SK-N-DZ (cell line): ENCODE measurements at regions not wholly inside any gene's neighbourhood (a gene's known extent, or its start where the extent isn't known, plus 50 kb on each side); places are given as distances from the start of the nearest gene placed in this dataset.
"Not testable (repeated sequence)": the region's sequence is repeated elsewhere in the genome, so short reads cannot be mapped to it uniquely, and the experiment has no call there.

ENCODE experiments used
- DNase-seq: peaks from one replicate; pipeline ENCODE4 v3.0.0-alpha.2; 2015; ENCODE audit warnings: low spot score

DNA sequence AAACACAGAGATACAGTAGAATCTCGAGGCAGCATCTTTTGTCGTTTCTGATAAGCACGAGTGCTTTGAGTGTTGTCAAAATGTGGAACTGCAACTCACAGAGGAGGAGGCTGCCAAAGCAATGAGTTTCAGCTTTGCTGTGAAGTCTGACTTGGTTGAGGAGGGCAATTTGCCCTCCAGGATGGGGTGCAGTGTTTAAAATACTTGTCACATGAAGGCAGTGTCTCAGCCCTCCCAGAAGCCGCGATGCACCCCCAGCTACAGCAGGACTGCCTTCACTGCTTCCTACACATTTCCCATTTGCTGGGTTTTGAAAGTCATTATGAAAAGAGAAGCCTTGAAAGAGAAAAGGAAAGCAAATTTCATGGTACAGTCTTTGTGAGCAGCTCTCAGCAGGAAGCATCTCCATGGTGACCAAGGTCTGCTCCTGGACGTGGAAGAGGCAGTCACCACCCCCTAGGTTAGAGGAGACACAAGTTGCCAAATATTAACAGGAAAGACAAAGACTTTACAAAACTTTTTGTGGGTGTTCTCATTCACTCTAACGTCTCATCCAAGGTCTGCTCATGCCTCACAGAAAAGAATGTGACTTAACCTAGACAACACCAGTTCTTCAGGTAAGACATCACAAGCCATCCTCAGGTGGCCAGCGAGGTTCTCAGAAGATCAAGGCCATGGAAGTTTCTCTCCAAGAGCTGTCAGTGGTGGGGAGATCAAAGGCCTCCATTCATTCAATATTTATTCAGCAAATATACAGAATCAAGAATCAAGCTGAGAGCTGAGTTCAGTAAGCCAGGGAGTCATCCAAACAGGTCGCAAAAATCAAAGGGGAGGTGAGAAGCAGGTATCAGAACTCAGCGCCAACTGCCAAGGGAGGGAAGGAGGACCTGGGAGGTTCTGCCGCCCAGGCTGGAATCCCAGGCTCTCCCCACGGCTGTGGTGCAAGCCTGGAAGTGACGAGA lies 476.0 kb downstream of the EIPR1 start:
- DNase-seq: no peak

DNA sequence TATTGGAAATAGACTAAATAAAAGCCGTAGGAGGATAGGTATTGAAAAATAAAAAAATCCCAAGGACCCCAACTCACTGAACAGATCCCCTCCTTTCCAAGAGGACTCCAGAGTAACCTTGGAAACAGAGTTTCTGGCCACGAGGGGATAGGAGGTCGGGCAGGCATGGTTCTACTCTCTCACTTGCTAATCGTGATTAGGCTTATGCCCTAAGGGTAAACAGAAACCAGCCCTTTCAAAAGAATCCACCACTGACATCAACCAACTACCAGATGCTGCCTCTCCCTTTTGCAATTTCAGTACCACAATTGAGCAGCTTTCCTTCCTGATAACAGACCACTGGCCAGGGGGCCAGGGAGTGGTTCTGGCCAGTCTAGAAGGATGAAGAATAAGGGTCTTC lies 477.8 kb downstream of the EIPR1 start:
- DNase-seq: no peak

DNA sequence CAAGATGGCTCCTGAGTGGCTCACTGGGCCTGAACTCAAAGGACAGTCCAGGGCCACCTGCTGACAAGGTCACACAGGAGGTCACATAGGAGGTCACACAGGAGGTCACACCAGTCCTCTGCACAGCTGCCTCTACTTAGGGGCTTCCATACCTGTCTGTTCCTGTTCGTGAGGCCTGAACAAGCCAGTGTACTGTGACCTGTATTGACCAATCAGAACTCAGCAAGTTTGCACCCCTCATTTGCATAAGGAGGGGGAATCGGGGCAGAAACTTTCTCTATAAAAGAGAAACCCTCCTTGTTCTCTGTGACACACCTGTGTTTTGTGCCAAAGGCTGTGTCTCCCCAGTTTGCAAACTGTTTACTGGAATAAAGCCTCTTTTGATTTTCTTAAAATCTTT lies 478.9 kb downstream of the EIPR1 start:
- DNase-seq: no peak

DNA sequence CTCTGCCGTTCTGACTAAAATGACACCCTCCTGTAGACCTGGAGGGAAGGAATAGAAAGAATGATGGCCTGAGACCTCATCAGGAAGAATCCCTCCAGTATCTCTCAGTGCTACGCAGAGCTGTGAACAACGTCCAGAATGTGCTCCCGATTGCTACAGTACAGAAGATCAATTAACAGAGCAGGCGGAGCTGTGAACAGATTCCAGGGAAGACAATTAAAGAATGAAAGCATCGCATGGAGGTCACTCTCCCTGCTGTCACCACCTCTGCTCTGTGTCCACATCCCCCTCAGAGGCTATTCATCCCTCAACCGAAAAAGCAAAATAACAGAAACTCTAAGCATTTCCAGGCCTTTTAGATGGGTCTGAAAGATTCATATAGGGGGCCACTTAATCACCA lies 481.0 kb downstream of the EIPR1 start:
- no peak for DNase-seq

DNA sequence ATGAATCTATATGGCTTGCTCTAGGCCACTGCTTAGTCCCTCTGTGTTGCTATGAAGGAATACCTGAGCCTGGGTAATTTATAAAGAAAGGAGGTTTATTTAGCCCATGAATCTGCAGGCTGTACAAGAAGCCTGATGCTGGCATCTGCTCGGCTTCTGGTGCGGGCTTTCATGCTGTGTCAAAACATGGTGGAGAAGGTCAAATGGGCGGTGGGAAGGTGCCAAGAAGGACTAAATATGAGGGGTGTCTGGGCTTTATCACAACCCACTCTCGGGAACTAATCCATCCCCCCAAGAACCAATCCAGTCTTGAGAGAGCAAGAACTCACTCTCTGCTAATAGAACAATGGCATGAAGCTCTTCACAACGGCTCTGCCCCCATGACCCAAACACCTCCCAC lies 481.6 kb downstream of the EIPR1 start:
- DNase-seq: no peak

DNA sequence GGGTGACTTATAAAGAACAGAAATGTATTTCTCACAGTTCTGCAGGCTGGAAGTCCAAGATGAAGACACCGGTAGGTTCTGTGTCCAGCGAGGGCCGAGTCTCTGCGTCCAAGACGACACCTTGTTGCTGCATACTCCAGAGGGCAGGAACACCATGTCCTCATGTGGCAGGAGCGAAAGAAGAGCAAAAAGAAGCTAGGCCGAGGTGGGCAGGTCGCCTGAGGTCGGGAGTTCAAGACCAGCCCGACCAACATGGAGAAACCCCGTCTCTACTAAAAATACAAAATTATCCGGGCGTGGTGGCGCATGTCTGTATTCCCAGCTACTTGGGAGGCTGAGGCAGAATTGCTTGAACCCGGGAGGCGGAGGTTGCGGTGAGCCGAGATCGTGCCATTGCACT lies 483.6 kb downstream of the EIPR1 start:
- DNase-seq: not testable (repeated sequence)

DNA sequence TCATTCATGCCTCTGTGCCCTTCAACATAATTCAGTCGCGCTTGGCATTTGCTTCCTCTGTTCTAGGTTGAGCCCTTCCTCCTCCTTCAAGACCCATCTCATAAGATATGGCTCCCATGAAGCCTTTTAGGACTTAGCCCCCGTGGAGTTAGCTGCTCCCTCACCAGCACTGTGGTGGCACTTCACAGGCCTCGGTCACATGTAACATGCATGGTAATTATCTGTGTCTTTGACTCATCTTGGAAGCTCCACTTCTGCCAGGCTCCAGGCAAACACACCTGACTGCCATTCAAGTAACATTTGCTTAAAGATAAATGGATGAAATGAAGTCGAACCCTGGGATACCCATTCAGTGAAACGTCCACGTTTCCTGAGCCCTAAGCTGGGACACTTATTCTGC lies 484.7 kb downstream of the EIPR1 start:
- no peak for DNase-seq

DNA sequence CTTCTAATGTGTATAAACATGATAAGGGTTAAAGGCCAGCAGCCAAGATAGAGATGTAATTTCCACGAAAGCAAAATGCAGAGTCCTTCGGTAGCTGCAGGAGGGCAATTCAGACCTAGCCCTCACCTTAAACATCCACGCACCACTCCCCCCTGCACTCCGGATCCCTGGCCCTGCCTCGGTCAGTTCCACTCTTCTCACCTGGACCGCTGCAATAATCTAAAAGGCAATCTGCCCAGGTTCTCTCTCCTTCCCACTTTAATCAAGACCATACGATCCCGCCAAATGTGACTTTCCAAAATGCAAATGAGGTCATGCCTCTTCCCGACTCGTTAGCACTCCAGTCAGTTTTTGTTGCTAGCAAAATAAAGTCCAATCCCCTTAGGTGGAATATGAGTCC lies 485.2 kb downstream of the EIPR1 start:
- DNase-seq: no peak

DNA sequence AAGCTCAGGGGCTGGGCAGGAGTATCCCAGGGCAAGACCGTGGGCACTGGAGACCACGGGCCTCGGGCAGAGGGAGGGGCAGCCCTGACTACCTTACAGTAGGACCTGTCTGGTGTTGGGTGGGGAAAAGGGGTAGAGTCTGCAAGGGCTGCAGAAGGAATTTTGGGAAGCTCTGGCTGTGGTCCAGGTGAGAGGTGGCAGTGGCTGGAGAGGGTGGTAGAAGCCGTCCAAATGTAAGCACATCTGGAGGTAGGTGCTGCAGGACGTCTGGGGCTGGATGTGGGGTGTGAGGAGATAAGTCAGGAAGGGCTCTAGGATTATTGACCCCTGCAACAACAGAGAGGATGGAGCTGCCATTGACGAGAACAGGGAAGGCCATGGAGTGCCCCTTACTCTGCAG lies 486.7 kb downstream of the EIPR1 start:
- no peak for DNase-seq

DNA sequence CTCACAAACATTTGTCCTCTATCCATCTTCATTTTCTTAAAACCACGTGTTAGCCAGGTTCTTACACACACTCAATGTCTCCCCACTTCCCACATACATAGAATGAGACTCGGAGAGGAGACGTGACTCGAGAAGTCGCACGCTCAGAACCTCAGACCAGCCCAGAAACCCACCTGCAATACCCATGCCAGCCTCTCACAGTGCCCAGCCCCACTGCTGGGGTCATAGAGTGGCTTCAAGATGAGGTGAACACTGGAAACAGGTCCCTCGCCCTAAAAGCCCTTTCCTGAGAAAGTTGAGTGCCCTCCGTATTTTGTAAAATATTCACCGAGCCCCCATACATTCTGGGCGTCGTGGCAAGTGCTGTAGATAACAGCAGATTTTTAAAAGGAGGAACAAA lies 487.4 kb downstream of the EIPR1 start:
- DNase-seq: no peak

DNA sequence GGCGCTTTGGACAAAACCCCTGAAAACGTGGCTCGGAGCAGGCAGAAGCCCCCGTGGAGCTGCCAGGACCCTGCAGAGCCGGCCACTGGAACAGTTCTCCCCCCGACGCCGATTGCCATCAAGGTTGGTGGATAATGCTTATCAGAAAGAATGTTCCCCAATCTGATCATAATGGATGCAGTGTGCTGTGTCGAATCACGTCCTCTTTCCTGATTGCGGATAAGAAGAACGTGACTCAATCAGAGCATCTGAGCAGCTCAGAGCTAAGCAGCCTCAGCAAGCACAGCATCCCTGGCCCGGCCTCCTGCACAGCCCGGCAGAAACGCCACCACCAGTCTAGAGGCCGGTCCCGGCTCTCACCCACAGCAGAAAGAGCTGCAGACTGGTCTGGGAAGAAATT lies 488.0 kb downstream of the EIPR1 start:
- peak; percentile 61 for DNase-seq

DNA sequence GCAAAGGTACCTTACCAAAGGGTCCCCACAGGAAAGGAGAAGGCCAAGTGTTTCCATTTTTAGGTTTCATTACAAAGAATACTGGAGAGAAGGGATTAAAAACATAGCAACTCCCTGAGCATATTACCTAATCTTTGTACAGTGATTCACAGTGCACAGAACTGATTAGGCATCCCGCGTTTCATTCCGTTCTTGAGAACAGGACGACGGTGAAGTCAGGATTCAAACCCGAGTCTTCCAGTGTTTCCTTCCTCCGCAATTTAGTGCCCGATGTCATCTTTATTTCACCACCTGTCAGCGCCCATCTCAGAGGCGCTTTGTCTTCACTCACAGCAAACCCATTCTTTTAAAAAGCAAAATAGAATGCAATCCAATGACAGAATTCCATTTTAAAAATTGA lies 488.5 kb downstream of the EIPR1 start:
- no peak for DNase-seq

DNA sequence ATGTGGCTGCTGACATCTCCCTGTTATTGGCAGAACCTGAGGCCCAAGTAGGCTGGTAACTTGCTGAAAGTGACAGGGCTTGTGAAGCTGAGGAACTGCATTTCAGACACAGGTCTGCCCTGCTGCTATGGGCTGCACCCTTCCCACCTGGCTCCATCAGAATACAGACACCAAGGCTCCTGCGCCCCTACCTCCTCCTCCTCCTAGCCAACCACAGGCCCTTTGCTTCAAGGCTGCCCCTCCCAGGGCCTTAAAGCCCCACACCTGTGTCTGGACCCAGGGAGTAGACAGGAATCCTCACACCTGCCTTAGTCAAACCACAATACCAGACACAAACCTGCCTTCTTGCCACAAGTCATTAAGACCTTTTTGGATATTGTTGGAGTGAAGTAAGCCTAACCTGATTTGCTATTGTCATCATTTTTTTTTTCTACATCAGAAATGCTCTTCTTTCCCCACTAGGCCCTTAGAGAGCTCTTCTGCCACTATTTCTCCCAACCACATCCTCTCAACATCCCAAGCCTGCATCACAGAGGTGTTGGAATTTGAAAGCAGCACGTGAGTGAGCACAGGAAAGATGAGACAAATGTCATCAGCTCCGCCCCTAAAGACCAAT lies 489.7 kb downstream of the EIPR1 start:
- DNase-seq: no peak

DNA sequence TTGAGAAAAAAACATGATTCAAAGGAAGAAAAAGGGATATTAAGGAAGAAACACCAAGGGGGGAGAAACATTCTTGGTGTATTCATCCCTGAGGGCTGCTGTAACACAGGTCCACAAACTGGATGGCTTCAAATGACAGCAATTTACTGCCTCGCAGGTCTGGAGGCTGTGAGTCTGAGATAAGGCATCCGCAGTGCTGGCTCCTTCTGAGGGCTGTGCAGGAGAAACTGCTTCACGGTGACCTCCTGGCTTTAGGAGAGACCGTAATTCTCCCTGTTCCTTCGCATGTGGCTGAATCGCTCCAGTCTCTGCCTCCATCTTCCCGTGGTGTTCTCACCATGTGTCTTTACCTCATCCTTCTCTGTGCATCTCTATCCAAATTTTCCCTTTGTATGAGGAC lies 490.7 kb downstream of the EIPR1 start:
- DNase-seq: peak; percentile 41

DNA sequence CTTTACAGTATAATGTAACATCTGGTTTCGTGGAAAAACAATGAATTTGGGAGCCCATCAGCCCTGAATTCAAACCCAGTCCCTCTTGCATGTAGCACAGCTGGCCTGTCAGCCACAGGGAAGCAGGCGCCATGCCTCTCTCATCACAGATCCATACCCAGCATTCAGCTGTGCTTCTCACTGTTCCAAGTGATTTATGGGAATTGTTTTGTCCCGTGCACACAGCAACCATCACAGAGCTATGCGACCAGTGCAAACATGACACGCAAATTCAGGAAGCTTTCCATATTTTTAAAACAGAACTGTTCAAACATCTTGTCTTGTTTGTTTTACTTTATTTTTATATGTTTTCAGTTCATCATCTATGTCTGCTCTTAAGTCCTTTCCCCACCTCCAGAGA lies 496.1 kb downstream of the EIPR1 start:
- DNase-seq: no peak

DNA sequence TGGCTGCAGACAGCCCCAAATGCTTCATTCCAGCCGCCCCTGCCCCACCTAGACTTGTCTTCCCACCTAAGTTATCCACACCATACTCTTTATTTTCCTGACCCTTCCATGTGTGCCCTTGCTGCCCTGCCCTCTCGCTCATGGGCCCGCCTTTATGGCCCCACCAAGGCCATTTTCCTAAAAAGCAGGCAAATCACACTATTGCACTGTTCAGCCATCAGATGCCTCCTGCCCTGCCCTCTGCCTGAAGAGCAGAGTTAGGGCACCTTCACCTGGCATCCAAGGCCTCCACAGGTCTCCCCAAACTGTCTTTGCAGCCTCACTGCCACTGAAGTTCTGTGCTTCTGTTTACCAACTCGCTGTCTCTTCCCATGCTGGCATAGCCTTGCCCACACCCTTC lies 496.7 kb downstream of the EIPR1 start:
- no peak for DNase-seq

DNA sequence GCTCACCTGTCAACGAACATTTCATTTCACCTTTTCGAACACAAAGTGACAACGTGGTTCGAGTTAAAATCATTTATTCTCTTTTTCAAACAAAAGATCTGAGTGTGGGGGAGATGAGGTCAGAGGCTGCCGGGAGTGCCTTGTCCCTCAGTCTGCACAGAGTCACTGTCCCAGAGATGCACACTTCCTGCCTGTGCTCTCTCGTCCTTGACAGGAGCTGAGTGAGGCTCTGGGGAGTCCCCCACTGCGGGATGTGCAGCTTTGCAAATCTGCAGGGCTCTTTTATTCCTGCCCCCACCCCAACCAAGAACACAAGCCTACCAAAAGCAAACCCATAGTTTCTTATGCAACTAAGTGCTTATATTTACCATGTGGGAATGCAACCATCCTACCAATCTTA lies 497.8 kb downstream of the EIPR1 start:
- DNase-seq: no peak

DNA sequence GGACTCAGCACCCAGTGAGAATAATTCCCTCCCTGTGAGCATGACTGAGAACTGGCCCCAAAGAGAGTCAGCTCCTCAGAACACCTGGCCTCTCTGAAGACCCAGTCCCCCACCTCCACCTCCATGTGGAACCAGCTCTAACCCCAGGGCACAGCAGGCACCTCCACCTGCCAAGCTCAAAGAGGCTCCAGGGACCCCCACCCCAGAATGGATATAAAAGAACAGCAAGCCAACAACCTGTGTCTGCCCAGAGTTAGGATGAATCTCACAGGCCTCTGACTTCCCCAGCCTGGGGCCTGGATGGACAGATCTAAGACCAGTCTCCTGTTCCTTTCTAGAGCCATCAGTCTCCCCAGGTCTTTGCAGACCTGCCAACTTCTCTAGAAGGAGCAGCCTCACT lies 498.5 kb downstream of the EIPR1 start:
- no peak for DNase-seq

DNA sequence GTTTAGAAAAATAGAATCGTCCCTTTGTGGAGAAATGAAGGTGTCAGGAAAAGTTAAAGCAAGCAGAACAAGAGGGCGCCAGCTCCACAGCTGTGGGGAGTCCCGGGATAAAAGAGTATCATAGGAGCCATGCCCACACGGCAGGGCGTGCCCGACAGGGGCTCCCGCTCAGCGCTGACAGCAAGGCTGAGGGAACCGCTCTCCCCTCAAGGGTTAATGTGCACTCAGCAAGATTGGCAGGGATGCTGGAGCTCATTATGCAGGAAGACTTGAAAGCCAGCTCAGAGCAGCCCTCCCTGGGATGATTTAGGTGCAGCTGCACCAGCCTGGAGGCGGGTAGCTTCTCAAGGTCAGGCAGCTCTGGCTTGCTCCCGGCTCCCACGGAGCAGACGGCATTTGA lies 500.2 kb downstream of the EIPR1 start:
- no peak for DNase-seq

DNA sequence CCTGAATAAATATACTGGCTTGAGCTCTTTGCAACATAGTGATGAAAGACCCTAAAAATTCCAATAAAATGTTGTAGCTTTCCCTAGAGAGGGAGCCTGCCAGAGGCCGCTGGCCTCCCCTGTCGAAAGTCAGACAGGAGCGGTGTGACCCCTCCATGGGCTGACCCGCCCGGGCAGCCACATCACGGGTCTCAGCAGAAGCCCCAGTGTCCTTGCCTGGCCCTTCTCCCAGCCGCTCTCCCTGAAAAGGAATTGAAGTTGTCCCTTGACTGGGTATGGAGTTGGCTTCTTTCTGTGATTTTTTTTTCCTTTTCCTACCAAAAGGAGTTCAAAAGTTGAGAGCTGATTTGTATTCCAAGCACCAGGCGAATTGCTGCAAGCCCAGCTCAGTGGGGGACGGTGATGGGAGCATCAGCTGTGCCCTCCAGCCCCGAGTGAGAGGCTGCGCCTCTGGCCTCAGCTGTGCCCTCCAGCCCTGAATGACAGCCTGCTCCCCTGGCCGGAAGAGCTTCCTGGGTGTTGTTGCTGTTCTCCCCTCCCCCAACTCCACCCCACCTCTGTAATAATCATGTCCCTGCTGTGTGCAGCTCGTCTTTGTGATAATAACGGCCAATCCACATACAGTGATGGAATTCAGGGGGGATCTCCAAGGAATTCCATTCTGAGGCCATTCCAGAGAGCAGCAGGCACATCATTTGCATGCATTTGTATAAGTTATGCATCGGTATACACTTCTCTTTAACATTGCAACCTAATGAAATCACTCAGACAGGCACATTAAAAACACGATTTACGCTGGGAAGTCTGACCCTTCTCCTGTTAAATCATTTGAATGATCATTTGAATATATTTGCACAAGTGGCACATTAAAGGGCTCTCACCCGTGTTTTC lies 501.0 kb downstream of the EIPR1 start:
- no peak for DNase-seq

DNA sequence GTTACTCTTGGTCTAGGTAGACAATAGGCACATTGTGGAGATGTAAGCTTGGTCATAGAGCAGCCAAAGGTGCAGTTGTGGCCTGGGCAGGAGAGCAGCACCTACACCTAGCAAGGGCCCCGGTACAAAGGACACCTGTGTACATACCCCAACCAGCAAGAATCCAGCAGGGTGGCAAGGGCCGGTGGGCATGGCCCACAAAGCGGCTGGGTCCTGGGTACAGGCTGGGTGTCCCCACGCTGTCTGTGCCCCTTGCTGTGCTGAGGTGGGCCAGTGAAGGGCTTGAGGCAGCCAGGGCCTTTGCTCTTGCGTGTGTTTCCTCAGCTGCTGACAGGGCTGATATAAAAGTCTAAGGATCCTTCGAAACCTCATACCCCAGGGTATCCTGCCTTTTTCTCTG lies 501.8 kb downstream of the EIPR1 start:
- no peak for DNase-seq

DNA sequence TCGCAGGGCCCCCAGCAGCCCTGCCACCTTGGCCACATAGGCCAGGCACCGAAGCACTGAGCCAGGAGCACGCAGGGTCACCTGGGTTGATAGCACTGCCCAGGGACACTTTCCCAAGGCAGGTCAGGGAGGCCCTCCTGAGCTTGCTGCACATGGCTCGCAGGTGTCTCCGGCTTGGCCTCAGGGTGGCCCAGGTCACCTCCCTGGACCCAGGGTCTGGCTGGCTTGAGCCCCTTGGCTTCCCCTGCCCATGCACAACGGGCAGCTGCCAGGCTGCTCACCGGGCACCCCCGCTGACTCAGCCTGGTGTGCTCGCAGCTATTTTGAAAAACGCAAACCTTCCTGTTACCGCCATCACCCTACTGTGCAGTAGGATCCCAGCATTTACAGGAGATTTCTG lies 502.3 kb downstream of the EIPR1 start:
- no peak for DNase-seq
